GM12873 (cell line): ENCODE measurements at regions not wholly inside any gene's neighbourhood (a gene's known extent, or its start where the extent isn't known, plus 50 kb on each side); places are given as distances from the start of the nearest gene placed in this dataset.

Source experiments
- TF ChIP-seq, protein P1 (sequence below): IDR thresholded peaks from 2 replicates; pipeline ENCODE4 v1.5.1; 2012; ENCODE audit warnings: low read depth, mild to moderate bottlenecking, moderate library complexity, low read length, control low read depth; ENCODE audit not compliant: insufficient read depth; ENCODE audit errors: missing control alignments

DNA sequence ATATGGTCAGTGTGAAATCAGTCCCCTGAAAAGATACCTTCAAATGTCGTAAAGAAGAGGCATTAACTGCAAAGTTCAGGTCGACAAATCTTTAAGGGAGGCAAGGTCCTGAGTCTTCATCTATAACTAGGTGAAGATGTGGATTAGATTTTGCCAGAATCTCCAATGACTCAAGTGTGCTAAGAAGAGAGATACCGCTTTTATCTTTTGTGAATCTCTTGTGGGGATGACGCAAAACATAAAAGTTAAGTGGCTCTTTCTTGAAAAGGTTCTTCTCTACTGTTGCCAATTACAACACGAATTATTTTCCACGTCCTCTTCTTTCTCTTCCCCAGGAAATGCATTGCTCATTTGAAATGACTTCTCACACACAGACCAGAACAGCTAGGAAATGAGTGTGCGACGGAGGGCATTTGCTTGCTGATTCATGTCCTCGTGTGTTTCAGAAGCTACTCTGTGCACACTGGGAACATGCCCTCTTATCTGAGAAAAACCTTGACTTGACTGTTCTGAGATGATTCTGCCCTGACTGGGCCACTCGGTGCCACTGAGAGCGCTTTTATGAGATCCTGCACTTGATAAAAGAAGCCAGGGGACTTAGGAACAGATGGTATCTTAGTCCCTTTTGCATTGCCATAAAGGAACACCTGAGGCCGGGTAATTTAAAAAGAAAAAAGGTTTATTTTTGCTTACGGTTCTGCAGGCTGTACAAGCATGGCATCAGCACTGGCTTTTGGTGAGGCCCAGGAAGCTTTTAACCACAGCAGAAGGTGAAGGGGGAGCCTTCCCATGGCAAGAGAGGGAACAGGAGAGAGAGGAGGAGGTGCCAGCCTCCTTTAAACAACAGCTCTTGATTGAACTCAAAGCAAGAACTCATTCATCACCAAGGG lies 169.5 kb upstream of the PFKP start:
- TF ChIP-seq, protein P1, sequence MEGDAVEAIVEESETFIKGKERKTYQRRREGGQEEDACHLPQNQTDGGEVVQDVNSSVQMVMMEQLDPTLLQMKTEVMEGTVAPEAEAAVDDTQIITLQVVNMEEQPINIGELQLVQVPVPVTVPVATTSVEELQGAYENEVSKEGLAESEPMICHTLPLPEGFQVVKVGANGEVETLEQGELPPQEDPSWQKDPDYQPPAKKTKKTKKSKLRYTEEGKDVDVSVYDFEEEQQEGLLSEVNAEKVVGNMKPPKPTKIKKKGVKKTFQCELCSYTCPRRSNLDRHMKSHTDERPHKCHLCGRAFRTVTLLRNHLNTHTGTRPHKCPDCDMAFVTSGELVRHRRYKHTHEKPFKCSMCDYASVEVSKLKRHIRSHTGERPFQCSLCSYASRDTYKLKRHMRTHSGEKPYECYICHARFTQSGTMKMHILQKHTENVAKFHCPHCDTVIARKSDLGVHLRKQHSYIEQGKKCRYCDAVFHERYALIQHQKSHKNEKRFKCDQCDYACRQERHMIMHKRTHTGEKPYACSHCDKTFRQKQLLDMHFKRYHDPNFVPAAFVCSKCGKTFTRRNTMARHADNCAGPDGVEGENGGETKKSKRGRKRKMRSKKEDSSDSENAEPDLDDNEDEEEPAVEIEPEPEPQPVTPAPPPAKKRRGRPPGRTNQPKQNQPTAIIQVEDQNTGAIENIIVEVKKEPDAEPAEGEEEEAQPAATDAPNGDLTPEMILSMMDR: no peak

DNA sequence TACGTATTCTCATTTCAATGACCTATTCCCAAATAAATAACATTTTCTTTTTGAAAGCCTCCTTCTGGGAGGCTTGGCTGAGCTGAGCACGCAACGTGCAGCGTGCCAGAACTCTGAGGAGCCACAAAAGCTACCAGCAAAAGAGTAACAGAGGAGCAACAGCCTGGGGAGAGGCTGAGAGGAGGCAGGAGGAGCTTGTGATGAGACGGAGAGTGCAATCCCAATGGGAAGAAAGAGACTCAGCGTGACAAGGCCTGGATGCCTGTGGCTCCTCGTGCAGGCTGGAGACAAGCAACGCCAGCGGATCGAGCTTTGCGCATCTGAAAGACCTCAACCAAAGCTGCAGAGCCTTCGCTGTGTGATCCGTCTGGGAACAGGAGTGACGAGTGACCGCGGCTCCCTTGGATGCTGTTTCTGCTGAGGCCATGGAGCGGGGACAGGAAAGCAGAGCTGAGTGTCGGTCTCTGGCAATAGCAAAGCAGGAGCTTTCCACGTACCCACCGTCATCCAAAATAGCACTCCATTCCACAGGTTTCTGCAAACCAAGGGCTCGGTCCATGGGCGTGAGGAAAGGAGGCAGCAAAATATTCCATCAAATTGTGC lies 171.7 kb upstream of the PFKP start:
- TF ChIP-seq, protein P1: no peak

- TF ChIP-seq, protein P1: no peak
Observed at GRCh38 chr10:2893991-2894390, 173.4 kb upstream of the PFKP start.

GRCh38 chr10:2893158-2893845 lies 174.0 kb upstream of the PFKP start:
- TF ChIP-seq, protein P1: no peak

- TF ChIP-seq, protein P1: no peak
Observed at GRCh38 chr10:2891770-2892124, 175.6 kb upstream of the PFKP start.

DNA sequence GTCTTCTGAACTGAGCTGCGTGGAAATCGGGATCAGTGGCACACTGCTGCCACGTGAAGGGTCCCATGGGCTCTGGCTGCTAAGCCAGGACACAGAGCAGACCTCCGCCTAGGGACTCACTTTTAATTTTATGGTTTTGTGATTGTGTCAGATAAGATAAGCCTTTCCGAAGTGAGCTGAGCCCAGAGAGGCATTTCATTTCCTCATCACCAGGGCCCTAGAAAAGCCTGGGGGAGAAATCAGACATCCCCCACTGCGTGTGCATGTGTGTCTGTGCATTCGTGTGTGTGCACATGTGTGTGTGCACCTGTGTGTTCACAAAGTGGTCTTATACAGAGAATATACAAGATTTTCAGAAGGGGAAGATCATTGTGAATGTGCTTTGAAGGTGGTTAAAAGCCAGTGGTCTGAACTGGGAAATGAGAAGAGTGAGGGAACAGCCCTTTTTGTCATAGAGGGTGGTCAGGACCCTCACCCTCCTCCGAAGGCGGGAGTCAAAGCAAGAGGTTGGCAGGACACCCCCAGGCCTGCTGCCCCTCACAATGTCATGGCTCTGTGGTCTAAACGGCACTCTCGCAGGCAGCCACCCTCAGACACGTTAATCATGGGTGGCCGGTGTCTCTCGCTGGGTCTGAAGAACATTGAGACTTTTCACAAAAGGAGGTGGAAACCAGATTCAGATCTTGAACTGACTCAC lies 176.1 kb upstream of the PFKP start:
- TF ChIP-seq, protein P1: no peak
